Dedifferentiated amniotic fluid mesenchymal stem cell (primary cell): ENCODE measurements at regions not wholly inside any gene's neighbourhood (a gene's known extent, or its start where the extent isn't known, plus 50 kb on each side); places are given as distances from the start of the nearest gene placed in this dataset.

Source experiments
- DNase-seq: peaks from one replicate; pipeline ENCODE4 v3.0.0-alpha.2; 2016; ENCODE audit errors: extremely low spot score

DNA sequence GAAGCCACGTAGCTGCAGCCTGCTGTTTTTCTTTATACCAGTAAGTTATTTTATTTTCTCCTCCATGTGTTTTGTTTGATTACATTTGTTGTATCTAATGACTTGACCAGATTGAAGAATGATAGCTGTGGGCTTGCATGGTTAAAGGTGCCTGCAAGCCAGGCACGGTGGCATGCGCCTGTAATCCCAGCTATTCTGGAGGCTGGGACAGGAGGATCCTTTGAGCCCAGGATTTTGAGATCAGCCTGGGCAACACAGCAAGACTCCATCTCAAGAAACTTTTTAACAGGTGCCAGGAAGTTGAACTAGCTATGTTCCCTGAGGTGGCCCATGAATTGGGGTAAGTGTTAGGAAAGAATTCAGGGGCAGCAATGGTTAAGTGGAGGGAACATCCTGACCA, 179.4 kb downstream of the IRS1 start:
- no peak for DNase-seq

DNA sequence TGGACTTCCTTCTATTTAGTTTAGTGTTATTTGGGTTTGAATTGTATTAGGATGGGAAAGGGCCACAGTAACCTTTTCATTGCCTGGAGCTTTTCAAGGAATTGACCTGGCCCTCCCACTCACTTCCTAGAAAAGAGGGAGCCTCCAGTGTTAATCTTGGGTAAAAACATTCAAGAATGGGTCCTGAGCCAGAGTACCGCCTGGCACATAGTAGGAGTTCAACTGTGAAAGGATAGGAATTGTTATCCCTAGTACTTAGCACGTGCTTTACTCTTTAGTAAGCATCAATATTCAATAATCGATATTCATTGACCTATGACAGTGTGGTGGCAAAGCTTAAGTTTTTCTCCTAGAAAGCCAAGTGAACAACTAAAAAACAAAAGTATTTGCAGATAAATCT, 179.9 kb downstream of the IRS1 start:
- no peak for DNase-seq

DNA sequence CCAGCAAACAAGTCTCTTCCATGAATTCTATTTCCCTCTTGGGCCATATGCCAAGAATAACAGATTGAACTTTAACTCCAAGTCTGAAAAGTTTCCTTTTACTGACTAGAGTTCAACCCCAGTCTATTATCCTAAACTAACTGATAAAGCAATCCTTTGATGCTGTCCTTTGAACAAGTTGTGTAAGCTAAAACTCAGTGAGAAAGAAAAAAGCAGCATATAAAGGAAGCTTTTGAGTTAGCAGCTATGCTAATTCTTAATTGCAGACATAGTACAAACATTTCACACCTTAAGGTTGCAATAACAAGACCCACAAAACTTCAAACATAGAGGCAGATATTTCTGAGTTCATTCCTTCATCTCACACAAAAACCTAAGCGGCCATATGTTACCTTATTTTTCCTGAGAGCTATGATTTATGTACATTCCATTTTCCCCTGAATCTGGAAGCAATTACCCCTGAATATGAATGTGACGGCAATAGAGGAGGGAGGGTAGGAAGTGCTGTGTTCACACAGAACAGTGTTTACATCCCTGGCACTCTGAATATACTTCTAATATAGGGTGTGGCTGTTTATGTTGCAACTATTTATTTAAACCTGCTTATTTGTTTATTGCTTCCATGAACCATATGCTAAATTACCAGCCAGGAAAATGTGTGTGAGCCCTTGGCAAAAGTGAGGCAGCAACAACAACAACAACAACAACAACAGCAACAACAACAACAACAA, 180.6 kb downstream of the IRS1 start:
- peak; percentile 35 for DNase-seq

DNA sequence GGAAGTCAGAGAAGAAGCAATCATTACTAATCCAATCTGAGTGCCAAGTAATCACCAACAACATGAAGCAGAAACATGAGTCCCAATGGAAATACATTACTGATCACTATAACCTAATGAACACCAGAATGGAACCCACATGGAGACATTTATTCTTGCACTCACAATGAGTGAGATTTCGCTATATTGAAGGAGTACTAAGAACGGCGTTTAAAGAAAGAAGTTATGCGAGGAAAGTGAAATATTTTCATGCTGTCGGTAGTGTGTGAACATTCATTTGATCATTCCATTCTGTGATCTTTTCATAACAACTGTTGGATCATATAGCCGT, 181.1 kb downstream of the IRS1 start:
- DNase-seq, result no peak

DNA sequence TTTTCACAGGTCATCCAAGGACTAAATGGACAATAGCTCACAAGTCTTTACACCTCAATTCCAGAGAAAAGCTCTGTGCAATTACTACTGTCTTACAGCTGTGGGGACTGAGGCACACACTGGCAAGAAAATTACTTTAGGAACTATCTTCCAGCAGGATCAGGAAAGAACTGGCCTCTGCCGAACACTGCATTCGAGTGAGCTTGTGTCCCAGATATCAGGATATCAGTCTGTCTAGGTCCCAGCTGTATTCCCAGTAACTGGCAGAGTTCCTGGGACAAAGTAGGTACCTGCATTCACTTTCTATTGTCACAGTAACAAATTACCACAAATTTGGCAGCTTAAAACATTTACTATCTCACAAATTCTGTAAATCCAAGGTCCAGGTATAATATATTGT, 183.7 kb downstream of the IRS1 start:
- DNase-seq, result no peak

DNA sequence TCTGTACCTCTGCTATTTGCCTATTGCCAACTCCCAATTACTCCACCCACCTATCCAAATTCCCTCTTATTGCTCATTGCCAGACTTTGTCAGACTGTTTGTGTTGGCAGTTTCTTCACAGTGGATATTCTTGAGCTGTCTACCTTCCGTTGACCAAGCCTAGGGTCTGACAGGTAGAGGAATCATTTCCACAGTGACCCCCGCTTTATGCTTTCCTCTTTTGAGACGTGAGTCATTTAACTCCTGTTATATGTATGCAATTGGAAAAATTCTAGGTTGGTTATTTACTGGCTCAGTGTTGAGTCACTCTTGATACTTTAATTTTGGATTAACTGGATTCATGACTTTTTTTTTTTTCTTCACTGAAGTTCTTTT, 187.7 kb downstream of the IRS1 start:
- no peak for DNase-seq

DNA sequence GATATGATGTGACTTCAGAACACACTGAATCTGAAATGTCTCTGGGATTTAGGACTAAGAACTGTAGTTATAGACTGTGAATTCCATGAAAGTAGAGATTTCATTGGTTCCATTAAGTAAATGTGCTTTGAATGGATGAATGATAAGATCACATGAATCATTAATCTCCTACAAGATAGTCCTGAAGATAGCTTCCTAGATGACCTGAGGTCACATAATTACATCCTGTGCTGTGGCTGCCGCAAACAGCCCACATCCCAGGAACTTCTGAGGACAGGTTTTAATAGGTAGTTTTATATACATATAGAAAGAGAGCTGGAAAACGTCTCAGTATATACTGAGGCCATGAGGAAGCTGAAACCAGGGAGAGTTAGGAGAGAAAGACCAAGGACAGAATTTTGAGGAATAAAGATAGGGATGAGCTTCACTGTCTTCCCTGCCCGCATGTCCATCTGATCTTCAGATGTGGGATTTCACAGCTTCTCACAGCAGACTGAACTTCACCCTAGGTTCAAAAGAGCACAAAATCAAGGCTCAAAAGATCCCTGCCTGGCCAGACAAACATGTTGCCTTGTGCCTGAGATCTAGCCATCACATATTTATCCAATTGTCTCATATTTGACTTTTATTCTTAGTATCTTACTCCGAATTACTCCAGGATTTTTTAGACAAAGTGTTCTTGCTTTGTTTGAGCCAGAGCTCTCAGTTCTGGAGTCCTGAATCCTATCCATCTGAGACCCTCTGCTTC, 188.2 kb downstream of the IRS1 start:
- DNase-seq, result no peak

DNA sequence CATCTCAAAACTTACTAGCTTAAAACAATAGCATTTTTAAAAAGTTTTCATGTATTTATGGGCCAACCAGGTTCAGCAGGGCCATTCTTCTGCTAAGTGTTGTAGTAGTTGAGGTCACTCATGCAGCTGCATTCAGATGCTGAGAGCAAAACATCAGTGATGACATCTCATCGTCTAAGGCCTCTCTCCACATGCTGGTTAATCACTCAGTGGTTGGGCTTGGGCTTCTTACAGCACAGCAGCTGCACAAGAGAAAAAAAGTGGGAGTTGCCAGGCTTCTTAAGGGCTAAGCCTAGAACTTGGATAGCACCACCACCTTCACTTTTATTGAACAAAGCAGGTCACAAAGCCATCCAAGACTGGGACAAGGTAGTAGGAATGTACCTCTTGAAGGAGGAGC, 190.3 kb downstream of the IRS1 start:
- peak; percentile 30 for DNase-seq

DNA sequence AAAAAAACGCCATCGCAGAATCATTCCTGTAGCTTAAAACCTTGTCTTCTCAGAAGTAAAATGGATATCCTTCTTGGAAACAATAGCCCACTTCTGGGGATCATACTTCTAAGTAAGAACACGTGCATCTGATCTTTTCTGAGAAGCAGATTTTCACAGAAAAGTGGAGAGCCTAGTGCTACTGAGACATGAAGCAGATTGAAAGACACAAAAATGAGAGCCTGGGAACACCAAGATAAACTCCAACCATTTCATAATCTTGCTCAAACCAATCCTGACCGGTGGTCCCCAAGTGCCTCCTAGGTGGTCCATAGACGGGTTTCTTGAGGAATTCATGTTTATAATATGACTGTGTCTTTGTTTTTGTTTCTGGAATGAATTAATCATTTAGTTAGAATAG, 191.2 kb downstream of the IRS1 start:
- DNase-seq, result no peak

DNA sequence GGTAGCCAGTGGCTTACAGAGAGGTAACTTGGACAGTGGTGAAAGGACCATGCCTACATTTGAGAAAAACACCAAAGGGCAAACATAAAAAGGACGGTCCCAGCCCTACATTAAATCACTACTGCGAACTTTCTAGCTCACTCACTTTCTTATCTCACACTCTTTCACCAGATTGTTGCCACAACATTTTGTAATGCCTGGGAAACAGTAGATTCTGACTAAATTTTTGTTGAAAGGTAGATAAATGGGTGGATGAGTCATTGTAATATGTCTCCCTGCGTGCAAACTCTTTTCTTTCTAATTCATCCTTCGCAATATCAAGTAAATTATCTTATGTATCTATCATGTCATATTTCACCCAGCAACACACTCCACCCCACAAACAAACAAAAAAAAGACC, 192.2 kb downstream of the IRS1 start:
- DNase-seq, result no peak

DNA sequence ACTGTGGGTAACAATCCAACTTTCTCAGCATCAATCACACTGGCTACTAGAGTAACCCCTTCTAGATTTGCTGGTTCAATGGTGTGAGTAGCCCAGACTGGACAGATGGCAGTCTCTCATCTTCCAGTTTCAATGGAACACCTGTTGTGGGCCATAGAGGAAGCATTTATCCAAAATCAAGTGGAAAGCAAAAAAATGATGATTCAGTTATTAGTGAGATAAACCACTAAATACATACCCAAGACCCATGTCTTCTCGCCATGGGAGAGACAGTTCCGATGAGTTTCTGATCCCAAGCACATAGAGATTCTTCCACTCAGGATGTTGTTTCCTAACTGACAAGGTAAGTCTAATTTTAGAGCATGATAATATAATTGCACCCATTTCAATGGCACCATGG, 194.0 kb downstream of the IRS1 start:
- no peak for DNase-seq

DNA sequence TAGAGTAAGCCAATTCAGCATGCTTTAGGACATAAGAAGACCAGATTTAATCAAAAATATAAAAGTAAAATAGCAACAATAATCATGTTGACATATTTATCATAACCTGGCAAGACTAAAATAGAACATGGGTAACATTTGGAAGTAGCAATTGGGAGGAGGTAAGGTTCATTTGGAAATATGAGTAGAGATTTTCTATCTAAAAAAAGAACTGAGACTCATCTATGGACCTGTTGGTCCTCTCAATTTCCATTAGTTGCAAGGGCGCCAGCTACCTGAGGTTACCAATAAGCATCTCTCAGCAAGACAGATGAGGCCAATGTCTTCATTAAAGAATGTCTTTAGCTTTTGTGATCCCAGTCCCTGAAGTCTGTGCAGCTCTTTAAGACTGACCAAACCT, 196.0 kb downstream of the IRS1 start:
- DNase-seq, result no peak

DNA sequence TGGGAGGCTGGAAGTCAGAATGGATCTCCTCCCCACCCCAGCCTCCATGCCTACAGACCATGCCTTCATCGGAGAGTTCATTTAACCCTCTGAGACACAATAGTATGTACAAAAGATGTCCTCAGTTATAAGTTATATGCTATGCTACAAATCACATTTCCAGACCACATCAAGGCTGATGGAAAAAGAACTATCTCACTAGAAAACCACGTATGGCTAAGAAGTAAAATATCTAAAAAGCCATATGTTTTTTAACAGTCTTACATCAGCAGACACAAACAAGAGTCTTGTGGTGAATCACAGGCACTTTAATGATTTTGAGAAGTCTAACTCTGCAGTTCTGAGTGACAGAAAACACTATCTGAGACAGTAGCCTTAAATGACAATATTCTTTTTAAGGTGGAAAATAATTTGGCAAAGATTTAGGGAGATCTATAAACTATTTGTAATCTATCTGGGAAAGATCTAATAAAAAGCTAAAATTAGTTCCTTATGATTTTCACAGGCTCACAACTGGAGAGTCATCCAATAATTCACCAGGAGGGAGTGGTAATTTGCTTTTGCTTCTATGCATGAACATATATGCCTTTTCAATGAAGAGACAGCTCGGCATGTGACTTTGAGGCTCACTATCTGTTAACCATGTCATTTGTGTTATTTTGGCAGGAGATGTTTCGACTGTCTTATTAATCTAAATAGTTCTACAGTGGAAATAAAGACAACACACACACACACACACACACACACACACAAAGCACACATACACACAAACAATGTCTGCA, 197.5 kb downstream of the IRS1 start:
- DNase-seq, result peak; percentile 41

DNA sequence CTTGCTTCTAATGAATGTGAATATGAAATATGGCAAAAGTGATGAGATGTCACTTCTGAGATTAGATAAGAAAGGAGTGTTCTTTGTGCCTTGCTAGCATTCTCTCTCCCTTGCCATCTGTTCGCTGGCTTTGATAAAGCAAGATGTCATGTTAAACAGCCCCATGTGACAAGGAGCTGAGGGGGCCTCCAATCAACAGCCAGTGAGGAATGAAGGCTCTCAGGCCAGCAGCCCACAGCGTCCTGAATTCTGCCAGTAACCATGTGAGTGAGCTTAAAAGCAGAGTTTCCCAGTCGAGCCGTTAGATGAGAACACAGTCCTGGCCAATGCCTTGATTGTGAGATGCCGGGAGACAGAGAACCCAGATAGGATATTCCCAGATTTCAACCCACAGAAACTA, 198.8 kb downstream of the IRS1 start:
- no peak for DNase-seq

DNA sequence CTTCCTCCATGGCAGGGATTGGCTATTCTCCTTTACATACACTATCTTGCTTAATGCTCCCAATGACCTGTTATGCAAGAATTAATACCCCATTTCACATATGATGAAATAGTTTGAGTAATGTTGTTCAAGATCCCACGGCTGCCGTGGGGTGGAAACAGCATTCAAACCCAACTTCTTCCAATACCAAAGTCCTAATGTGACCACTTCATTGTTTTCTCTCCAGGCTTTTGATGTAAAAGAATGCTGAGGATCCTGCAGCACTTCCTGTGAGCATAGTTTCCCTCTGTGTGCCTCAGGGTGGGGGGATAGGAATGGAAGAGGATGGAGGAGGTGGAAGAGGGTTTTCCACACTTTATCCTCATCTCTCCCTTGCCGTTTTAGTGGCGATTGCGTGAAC, 199.4 kb downstream of the IRS1 start:
- no peak for DNase-seq

DNA sequence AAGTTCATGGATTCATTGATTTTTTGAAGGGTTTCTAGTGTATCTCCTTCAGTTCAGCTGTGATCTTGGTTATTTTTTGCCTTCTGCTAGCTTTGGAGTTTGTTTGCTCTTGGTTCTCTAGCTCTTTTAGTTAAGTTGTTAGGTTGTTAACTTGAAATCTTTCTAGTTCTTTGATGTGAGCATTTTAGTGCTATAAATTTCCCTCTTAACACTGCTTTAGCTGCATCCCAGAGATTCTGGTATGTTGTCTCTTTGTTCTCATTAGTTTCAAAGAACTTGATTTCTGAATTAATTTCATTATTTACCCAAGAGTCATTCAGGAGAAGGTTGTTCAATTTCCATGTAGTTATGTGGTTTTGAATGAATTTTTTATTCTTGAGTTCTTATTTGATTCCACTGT, 210.6 kb downstream of the IRS1 start:
- DNase-seq, result no peak

DNA sequence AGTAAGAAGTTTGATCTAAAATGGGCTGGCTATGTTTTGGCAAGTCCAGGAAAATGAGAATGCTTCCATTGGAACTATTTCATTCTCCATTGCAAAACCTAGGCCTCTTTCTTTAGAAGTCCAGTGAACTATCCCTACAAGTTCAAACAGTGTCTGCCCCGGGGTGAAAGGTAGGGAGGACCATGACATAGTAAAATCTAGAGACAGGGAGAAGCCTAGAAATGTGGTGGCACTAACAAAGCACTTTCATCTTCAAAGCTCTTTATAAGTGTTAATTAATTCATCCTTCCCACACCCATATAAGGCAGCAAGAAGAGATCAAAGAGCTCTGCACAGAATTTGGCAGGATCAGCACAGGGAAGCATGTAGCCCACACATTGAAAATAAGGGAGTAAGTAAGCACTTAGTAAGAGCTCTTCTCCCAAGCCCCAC, 214.5 kb downstream of the IRS1 start:
- no peak for DNase-seq

DNA sequence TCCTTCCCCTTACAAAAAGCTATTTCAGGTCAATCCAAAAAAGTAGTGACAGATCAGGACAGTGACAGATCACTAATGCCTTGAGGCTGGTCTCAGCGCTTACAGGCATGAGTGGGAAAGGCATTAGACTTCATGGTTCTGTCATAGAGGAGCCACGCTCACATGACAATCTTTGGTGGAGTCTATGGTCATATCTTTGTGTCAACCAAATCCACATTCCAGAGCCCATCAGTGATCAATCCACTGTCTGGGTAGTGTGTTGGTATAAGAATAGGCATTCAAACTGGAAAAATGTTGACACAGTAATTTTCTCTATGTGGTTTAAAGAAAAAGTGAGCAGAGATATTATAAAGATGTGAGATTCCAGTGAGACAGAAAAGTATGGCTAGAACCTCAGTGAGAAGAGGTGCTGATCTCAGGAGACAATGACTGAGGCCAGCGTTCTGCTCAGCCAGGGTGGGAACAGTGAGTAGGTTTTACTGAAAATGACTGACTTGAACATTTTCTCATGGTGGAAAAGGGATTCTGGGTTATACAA, 215.0 kb downstream of the IRS1 start:
- DNase-seq, result no peak

DNA sequence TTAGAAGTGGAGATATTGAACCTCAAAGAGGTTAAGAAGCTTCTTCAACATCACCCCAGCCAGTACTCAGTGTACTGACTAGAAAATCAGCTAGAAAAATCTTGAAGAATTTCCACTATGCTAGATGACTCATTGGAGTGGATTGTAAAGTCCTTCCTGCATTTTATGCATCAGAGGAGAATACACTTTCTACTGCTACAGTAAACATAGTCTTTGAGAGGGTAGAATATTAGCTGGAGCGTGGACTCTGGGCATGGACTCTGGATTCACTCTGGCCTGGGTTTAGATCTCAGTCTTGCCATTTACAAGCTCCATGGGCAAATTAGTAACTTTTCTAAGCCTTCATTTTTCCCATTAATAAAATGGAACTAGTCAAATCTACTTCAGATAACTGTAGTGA, 215.9 kb downstream of the IRS1 start:
- peak; percentile 86 for DNase-seq

DNA sequence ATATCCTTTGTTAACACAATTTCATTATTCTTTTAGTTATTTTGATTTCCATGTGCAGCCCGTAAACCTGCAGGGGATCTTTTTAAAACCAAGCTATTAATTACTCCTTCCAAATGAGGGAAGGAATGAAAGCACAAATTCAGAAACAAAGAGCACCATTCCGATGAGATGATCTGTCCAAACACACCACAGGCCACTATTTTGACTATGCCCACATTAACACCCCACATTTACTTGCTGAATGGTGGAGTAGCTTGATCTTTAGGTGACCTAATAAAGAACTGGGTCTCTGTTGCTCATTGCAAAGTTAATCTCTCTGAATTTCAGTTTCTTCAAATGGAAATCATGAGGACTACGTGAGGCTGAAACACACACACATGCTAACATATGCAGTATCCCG, 218.0 kb downstream of the IRS1 start:
- DNase-seq, result no peak

DNA sequence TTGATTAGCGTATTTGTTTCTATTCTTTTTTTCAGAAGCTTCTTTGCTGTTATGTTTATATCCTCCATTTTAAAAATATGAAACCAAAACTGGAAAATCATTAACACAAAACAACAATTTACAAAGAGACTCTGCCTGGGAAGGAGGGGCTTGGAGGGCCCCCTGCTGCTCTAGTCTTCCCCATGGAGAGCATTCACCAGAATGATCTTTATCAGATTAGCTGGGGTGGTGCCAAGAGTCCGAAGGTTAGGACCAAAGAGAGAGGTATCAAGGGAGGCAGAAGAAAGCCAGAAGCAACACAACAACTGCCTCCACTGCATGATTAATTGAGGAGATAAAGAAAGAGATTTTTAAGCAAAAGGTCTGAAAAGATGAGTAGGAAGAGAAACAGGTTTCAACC, 218.6 kb downstream of the IRS1 start:
- DNase-seq, result no peak

DNA sequence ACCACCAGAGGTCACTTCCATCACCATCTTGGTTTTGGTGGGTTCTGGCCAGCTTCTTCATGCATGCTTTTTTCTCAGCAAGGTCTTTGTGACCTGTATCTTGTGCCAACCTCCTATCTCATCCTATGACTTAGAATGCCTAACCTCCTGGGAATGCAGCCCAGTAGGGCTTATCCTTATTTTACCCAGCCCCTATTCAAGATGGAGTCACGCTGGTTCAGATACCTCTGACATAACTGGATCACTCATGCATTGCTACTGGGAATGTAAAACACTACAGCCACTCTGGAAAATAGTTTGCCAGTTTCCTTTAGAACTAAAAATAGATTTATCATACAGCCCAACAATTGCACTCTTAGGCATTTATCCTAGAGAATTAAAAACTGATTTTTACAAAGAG, 219.2 kb downstream of the IRS1 start:
- DNase-seq, result no peak

DNA sequence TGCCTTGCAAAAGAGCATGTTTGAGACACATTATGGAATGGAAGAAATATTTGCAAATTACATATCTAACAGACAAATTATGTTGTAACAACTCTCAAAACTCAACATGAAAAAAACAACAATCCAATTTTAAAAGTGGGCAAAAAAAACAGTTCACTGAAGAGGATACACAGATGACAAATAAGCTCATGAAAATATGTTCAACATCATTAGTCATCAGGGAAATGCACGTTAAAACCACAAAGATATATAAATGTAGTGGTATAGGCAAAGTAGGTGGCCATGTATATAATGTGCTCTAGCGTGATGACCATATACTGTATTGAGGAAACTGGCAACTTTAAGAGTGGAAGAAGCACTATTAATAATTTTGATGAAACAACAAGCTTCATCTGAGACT, 220.1 kb downstream of the IRS1 start:
- DNase-seq, result no peak
